ENCODE measurements at regions not wholly inside any gene's neighbourhood (a gene's known extent, or its start where the extent isn't known, plus 50 kb on each side); places are given as distances from the start of the nearest gene placed in this dataset.

DNA sequence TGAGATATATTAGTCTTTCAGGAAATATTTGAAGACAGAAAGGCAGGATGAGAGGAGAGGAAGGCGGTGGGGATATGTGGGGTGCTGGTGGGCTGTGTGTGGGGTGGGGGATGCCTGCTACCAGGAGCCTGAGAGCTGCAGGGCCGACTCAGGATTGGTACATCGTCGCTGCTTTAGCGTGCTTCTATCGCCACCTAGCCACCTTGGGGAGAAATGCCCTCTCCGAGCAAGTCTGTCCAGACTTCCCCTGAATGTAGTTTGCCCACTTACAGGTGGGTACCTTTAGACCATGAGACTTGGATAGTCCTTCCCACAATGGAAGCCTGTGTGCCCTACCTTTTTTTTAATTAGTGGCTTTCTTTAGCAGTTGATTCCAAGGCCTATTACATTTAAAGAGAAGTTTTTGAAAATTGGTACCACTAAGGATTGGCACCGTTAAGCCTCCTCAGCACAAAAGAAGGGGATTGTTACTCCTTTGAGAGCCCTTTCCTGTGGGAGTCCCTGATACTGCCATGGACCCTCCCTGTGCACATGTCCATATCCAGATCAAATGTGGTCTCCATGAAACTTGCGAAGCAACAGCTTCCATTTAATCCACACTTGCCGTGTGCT lies 114.1 kb upstream of the NDUFV2 start (continued):
- peak; percentile 91 to 94 for TF ChIP-seq RAD21 (CRISPR knock-in tag; conservative IDR thresholded peaks at IDR 0.05 in 1 of 2, IDR thresholded peaks at IDR 0.05 in 1 of 2)
- TF ChIP-seq RBBP5 (IDR thresholded peaks at IDR 0.05; ENCODE audit: borderline replicate concordance, insufficient read depth, low read length, poor library complexity, severe bottlenecking), result no peak
- 0 out of 2 replicates have a peak, but pooled peaks have one; percentile 19 for TF ChIP-seq EP300 (IDR thresholded peaks at IDR 0.05; ENCODE audit: low read length)
- TF ChIP-seq SMAD1 (IDR thresholded peaks at IDR 0.05; ENCODE audit: low read depth, low read length, partially characterized antibody), result no peak
- TF ChIP-seq RB1 (IDR thresholded peaks at IDR 0.05; ENCODE audit: low read depth), result no peak; the same call in 1 of the 2 replicates
- no peak for TF ChIP-seq THRAP3 (IDR thresholded peaks at IDR 0.05; ENCODE audit: borderline replicate concordance)
- TF ChIP-seq CHCHD3 (CRISPR knock-in tag; IDR thresholded peaks at IDR 0.05), result no peak
- TF ChIP-seq, protein P1, sequence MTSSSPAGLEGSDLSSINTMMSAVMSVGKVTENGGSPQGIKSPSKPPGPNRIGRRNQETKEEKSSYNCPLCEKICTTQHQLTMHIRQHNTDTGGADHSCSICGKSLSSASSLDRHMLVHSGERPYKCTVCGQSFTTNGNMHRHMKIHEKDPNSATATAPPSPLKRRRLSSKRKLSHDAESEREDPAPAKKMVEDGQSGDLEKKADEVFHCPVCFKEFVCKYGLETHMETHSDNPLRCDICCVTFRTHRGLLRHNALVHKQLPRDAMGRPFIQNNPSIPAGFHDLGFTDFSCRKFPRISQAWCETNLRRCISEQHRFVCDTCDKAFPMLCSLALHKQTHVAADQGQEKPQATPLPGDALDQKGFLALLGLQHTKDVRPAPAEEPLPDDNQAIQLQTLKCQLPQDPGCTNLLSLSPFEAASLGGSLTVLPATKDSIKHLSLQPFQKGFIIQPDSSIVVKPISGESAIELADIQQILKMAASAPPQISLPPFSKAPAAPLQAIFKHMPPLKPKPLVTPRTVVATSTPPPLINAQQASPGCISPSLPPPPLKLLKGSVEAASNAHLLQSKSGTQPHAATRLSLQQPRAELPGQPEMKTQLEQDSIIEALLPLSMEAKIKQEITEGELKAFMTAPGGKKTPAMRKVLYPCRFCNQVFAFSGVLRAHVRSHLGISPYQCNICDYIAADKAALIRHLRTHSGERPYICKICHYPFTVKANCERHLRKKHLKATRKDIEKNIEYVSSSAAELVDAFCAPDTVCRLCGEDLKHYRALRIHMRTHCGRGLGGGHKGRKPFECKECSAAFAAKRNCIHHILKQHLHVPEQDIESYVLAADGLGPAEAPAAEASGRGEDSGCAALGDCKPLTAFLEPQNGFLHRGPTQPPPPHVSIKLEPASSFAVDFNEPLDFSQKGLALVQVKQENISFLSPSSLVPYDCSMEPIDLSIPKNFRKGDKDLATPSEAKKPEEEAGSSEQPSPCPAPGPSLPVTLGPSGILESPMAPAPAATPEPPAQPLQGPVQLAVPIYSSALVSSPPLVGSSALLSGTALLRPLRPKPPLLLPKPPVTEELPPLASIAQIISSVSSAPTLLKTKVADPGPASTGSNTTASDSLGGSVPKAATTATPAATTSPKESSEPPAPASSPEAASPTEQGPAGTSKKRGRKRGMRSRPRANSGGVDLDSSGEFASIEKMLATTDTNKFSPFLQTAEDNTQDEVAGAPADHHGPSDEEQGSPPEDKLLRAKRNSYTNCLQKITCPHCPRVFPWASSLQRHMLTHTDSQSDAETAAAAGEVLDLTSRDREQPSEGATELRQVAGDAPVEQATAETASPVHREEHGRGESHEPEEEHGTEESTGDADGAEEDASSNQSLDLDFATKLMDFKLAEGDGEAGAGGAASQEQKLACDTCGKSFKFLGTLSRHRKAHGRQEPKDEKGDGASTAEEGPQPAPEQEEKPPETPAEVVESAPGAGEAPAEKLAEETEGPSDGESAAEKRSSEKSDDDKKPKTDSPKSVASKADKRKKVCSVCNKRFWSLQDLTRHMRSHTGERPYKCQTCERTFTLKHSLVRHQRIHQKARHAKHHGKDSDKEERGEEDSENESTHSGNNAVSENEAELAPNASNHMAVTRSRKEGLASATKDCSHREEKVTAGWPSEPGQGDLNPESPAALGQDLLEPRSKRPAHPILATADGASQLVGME (CRISPR knock-in tag; IDR thresholded peaks at IDR 0.05), result no peak
- TF ChIP-seq MYC (IDR thresholded peaks at IDR 0.05; ENCODE audit: low read depth, low read length), result no peak; the same call in 1 of the 2 replicates
- no peak for TF ChIP-seq MYC (CRISPR knock-in tag; IDR thresholded peaks at IDR 0.05; ENCODE audit: borderline replicate concordance, low read depth)
- TF ChIP-seq CAMTA2 (CRISPR knock-in tag; conservative IDR thresholded peaks at IDR 0.05), result no peak
- TF ChIP-seq PURB (CRISPR knock-in tag; IDR thresholded peaks at IDR 0.05; ENCODE audit: low read depth), result no peak
- no peak for TF ChIP-seq ZFX (CRISPR knock-in tag; IDR thresholded peaks at IDR 0.05)
- no peak for TF ChIP-seq FOXJ2 (tag; IDR thresholded peaks at IDR 0.05)
- TF ChIP-seq SP2 (IDR thresholded peaks at IDR 0.05; ENCODE audit: extremely low read depth, low read depth, low read length, poor library complexity, severe bottlenecking), result no peak
- no peak for TF ChIP-seq HIVEP1 (CRISPR knock-in tag; IDR thresholded peaks at IDR 0.05)
- TF ChIP-seq STAG1 (CRISPR knock-in tag; IDR thresholded peaks at IDR 0.05; ENCODE audit: borderline replicate concordance), result peak; percentile 91
- TF ChIP-seq, protein P2, sequence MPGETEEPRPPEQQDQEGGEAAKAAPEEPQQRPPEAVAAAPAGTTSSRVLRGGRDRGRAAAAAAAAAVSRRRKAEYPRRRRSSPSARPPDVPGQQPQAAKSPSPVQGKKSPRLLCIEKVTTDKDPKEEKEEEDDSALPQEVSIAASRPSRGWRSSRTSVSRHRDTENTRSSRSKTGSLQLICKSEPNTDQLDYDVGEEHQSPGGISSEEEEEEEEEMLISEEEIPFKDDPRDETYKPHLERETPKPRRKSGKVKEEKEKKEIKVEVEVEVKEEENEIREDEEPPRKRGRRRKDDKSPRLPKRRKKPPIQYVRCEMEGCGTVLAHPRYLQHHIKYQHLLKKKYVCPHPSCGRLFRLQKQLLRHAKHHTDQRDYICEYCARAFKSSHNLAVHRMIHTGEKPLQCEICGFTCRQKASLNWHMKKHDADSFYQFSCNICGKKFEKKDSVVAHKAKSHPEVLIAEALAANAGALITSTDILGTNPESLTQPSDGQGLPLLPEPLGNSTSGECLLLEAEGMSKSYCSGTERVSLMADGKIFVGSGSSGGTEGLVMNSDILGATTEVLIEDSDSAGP (CRISPR knock-in tag; IDR thresholded peaks at IDR 0.05), result no peak
- no peak for TF ChIP-seq NCOA6 (IDR thresholded peaks at IDR 0.05)
- TF ChIP-seq MCM3 (IDR thresholded peaks at IDR 0.05), result no peak
- TF ChIP-seq GTF2E2 (tag; IDR thresholded peaks at IDR 0.05), result no peak
- TF ChIP-seq SLC30A9 (CRISPR knock-in tag; IDR thresholded peaks at IDR 0.05), result no peak
- no peak for TF ChIP-seq ZNF324 (CRISPR knock-in tag; IDR thresholded peaks at IDR 0.05)
- no peak for TF ChIP-seq ADNP (tag; IDR thresholded peaks at IDR 0.05)

Measured in K562 (cell line).